ENCODE measurements at regions not wholly inside any gene's neighbourhood (a gene's known extent, or its start where the extent isn't known, plus 50 kb on each side); places are given as distances from the start of the nearest gene placed in this dataset.

DNA sequence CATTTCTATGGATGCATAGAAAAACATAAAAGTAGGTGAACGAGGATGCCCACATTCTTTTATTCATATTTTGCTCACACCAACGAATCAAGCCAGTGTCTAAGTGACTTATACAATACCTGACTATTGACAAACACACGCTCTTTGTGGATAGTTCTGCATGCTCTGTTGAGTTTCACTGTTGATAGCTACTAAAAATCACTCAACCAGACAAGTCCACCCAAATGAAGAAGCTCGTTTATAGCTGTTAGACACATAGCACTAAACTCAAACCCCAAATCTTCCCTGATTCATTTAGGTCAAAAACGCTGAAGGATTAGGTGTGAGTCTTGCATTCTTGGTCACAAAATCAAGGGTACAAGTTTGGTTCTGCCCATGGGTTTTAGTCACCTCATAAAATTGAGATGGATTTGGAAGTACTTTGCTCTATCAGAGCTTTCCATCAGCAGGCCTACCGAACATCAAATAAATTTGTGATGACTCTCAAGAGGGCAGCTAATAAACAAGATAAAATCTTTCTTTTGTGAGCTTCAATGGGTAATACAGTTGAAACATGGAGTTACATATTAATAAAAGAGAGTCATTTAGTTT lies 92.7 kb upstream of the ETAA1 start:
- TF ChIP-seq, protein P1, sequence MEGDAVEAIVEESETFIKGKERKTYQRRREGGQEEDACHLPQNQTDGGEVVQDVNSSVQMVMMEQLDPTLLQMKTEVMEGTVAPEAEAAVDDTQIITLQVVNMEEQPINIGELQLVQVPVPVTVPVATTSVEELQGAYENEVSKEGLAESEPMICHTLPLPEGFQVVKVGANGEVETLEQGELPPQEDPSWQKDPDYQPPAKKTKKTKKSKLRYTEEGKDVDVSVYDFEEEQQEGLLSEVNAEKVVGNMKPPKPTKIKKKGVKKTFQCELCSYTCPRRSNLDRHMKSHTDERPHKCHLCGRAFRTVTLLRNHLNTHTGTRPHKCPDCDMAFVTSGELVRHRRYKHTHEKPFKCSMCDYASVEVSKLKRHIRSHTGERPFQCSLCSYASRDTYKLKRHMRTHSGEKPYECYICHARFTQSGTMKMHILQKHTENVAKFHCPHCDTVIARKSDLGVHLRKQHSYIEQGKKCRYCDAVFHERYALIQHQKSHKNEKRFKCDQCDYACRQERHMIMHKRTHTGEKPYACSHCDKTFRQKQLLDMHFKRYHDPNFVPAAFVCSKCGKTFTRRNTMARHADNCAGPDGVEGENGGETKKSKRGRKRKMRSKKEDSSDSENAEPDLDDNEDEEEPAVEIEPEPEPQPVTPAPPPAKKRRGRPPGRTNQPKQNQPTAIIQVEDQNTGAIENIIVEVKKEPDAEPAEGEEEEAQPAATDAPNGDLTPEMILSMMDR (IDR thresholded peaks at IDR 0.05; ENCODE audit: extremely low read depth in 1 of 2, insufficient read depth in 1 of 2, low read depth in 1 of 2, low read length in 2 of 2), result no peak
- TF ChIP-seq POLR2A (IDR thresholded peaks at IDR 0.05; ENCODE audit: low read depth, low read length) (no peak), POLR2AphosphoS5 (IDR thresholded peaks at IDR 0.05; ENCODE audit: insufficient read depth, low read depth, low read length) (no peak), EZH2 (IDR thresholded peaks at IDR 0.05; ENCODE audit: borderline replicate concordance, low read depth, low read length, severe bottlenecking) (no peak), GATA2 (IDR thresholded peaks at IDR 0.05; ENCODE audit: insufficient read depth, insufficient read length, low read depth, low read length) (no peak), MYC (IDR thresholded peaks at IDR 0.05; ENCODE audit: low read depth, low read length) (no peak), FOS (IDR thresholded peaks at IDR 0.05; ENCODE audit: borderline replicate concordance, insufficient read depth, low read length) (no peak)
- TF ChIP-seq, protein P2, sequence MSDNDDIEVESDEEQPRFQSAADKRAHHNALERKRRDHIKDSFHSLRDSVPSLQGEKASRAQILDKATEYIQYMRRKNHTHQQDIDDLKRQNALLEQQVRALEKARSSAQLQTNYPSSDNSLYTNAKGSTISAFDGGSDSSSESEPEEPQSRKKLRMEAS (IDR thresholded peaks at IDR 0.05; ENCODE audit: insufficient read depth, insufficient read length), result no peak

All from endothelial cell of umbilical vein (primary cell).